ENCODE measurements at regions not wholly inside any gene's neighbourhood (a gene's known extent, or its start where the extent isn't known, plus 50 kb on each side); places are given as distances from the start of the nearest gene placed in this dataset.

GRCh38 chr9:106799152-106799551 is 63.8 kb upstream of the ZNF462 start:
- Mint-ChIP-seq H3K4me3 (no peak overlapping the region), H3K27me3 (no peaks in the 10 kb centered on the region), H3K9me3 (no peaks in the 10 kb centered on the region), H3K27ac (no peak overlapping the region), H3K4me1 (no peaks in the 10 kb centered on the region), H3K36me3 (no peaks in the 10 kb centered on the region)
- no peak for DNase-seq

- DNase-seq: no peak
- Mint-ChIP-seq H3K36me3 (no peaks in the 10 kb centered on the region), H3K4me1 (no peaks in the 10 kb centered on the region), H3K27me3 (no peaks in the 10 kb centered on the region), H3K27ac (no peak overlapping the region), H3K4me3 (no peak overlapping the region), H3K9me3 (no peaks in the 10 kb centered on the region)
Measured at GRCh38 chr9:106800701-106801270, 62.2 kb upstream of the ZNF462 start.

GRCh38 chr9:106801816-106802215 is 61.1 kb upstream of the ZNF462 start:
- H3K4me1 Mint-ChIP-seq: no peaks in the 10 kb centered on the region
- no peak overlapping the region for H3K27ac Mint-ChIP-seq
- DNase-seq: no peak
- H3K36me3 Mint-ChIP-seq: no peaks in the 10 kb centered on the region
- H3K9me3 Mint-ChIP-seq: no peaks in the 10 kb centered on the region
- H3K4me3 Mint-ChIP-seq: no peak overlapping the region
- H3K27me3 Mint-ChIP-seq: no peaks in the 10 kb centered on the region
